Naive B cell (primary cell): ENCODE measurements at regions not wholly inside any gene's neighbourhood (a gene's known extent, or its start where the extent isn't known, plus 50 kb on each side); places are given as distances from the start of the nearest gene placed in this dataset.

Experiments used
- ATAC-seq, 2 donors: fragments of 150-1000 bp; cut with Tn5 transposase; 2 replicates each; pipeline ENCODE4 v1.10.0; 2021; ENCODE audit warnings: low read depth in 2 of 2, mild to moderate bottlenecking in 2 of 2, moderate library complexity in 2 of 2
- DNase-seq: peaks from one replicate; pipeline ENCODE4 v3.0.0; 2022
- H3K27ac Mint-ChIP-seq, 6 donors: one replicate each; pipeline ENCODE4 v1.8.0; 2020 to 2022; ENCODE audit warnings: mild to moderate bottlenecking in 6 of 6, mixed read lengths in 6 of 6, moderate library complexity in 5 of 6, inconsistent platforms in 2 of 6
- H3K27me3 Mint-ChIP-seq, 3 donors: one replicate each; pipeline ENCODE4 v1.8.0; 2021 to 2022; ENCODE audit warnings: mixed read lengths in 3 of 3, mild to moderate bottlenecking in 1 of 3
- H3K36me3 Mint-ChIP-seq, 2 donors: one replicate each; pipeline ENCODE4 v1.8.0; 2020 to 2022; ENCODE audit warnings: mixed read lengths in 2 of 2, inconsistent platforms in 1 of 2, mild to moderate bottlenecking in 1 of 2
- H3K4me1 Mint-ChIP-seq, 3 donors: one replicate each; pipeline ENCODE4 v1.8.0; 2020 to 2022; ENCODE audit warnings: mixed read lengths in 3 of 3, inconsistent platforms in 1 of 3, mild to moderate bottlenecking in 1 of 3, moderate library complexity in 1 of 3
- H3K4me3 Mint-ChIP-seq, 8 donors: one replicate each; pipeline ENCODE4 v1.8.0; 2020 to 2022; ENCODE audit warnings: mild to moderate bottlenecking in 8 of 8, mixed read lengths in 8 of 8, moderate library complexity in 8 of 8, inconsistent platforms in 2 of 8
- H3K9me3 Mint-ChIP-seq, 7 donors: one replicate each; pipeline ENCODE4 v1.8.0; 2020 to 2022; ENCODE audit warnings: mixed read lengths in 7 of 7, mild to moderate bottlenecking in 5 of 7, inconsistent platforms in 2 of 7, moderate library complexity in 1 of 7

- Mint-ChIP-seq H3K27me3 (peaks cover 9 to 26% (median 24%) of the 10 kb centered on the region in 3 donors), H3K9me3 (peaks cover 0 to 2% (median 0%) of the 10 kb centered on the region in 7 donors), H3K27ac (no peak overlapping the region), H3K36me3 (no peaks in the 10 kb centered on the region), H3K4me3 (no peak overlapping the region), H3K4me1 (no peaks in the 10 kb centered on the region)
- DNase-seq (no peak), ATAC-seq (no peak)
Measured at GRCh38 chr12:13835652-13836051, 145.8 kb downstream of the GRIN2B start.

GRCh38 chr12:13834241-13834640, 147.2 kb downstream of the GRIN2B start:
- H3K27ac Mint-ChIP-seq: no peak overlapping the region
- H3K4me3 Mint-ChIP-seq: no peak overlapping the region
- H3K36me3 Mint-ChIP-seq: no peaks in the 10 kb centered on the region
- peaks cover 0 to 2% (median 0%) of the 10 kb centered on the region in 7 donors for H3K9me3 Mint-ChIP-seq
- no peaks in the 10 kb centered on the region for H3K4me1 Mint-ChIP-seq
- peaks cover 13 to 26% (median 25%) of the 10 kb centered on the region in 3 donors for H3K27me3 Mint-ChIP-seq
- DNase-seq (no peak), ATAC-seq (no peak)

- H3K27ac Mint-ChIP-seq: no peak overlapping the region
- ATAC-seq (no peak), DNase-seq (no peak)
- no peaks in the 10 kb centered on the region for H3K4me1 Mint-ChIP-seq
- no peaks in the 10 kb centered on the region for H3K36me3 Mint-ChIP-seq
- H3K9me3 Mint-ChIP-seq: no peaks in the 10 kb centered on the region
- peaks cover 12 to 28% (median 15%) of the 10 kb centered on the region in 3 donors for H3K27me3 Mint-ChIP-seq
- no peak overlapping the region for H3K4me3 Mint-ChIP-seq
Measured at GRCh38 chr12:13817131-13817530, 164.3 kb downstream of the GRIN2B start.

- no peak overlapping the region for H3K27ac Mint-ChIP-seq
- no peaks in the 10 kb centered on the region for H3K4me1 Mint-ChIP-seq
- no peak overlapping the region for H3K4me3 Mint-ChIP-seq
- ATAC-seq (no peak), DNase-seq (no peak)
- peaks cover 12 to 32% (median 15%) of the 10 kb centered on the region in 3 donors for H3K27me3 Mint-ChIP-seq
- H3K9me3 Mint-ChIP-seq: no peaks in the 10 kb centered on the region
- no peaks in the 10 kb centered on the region for H3K36me3 Mint-ChIP-seq
Measured at GRCh38 chr12:13816394-13816793, 165.0 kb downstream of the GRIN2B start.

GRCh38 chr12:13812168-13812567, 169.2 kb downstream of the GRIN2B start:
- Mint-ChIP-seq H3K4me1 (no peaks in the 10 kb centered on the region), H3K27me3 (peaks cover 11 to 48% (median 23%) of the 10 kb centered on the region in 3 donors), H3K9me3 (peaks cover 0 to 2% (median 0%) of the 10 kb centered on the region in 7 donors), H3K36me3 (no peaks in the 10 kb centered on the region), H3K4me3 (no peak overlapping the region), H3K27ac (no peak overlapping the region)
- DNase-seq (no peak), ATAC-seq (no peak)

- no peak overlapping the region for H3K27ac Mint-ChIP-seq
- DNase-seq (no peak), ATAC-seq (no peak)
- no peaks in the 10 kb centered on the region for H3K4me1 Mint-ChIP-seq
- peaks cover 20 to 51% (median 29%) of the 10 kb centered on the region in 3 donors for H3K27me3 Mint-ChIP-seq
- peaks cover 0 to 4% (median 0%) of the 10 kb centered on the region in 7 donors for H3K9me3 Mint-ChIP-seq
- H3K4me3 Mint-ChIP-seq: no peak overlapping the region
- no peaks in the 10 kb centered on the region for H3K36me3 Mint-ChIP-seq
Measured at GRCh38 chr12:13811061-13811460, 170.3 kb downstream of the GRIN2B start.

GRCh38 chr12:13805041-13805440, 176.4 kb downstream of the GRIN2B start:
- Mint-ChIP-seq H3K4me3 (no peak overlapping the region), H3K27me3 (peaks cover 22 to 36% (median 27%) of the 10 kb centered on the region in 3 donors), H3K4me1 (no peaks in the 10 kb centered on the region), H3K36me3 (no peaks in the 10 kb centered on the region), H3K27ac (no peak overlapping the region), H3K9me3 (peaks cover 0 to 6% (median 0%) of the 10 kb centered on the region in 7 donors)
- no peak for DNase-seq
- ATAC-seq: no peak

- H3K36me3 Mint-ChIP-seq: no peaks in the 10 kb centered on the region
- ATAC-seq: no peak
- H3K4me1 Mint-ChIP-seq: no peaks in the 10 kb centered on the region
- DNase-seq: no peak
- peaks cover 0 to 6% (median 0%) of the 10 kb centered on the region in 7 donors for H3K9me3 Mint-ChIP-seq
- H3K27ac Mint-ChIP-seq: no peak overlapping the region
- peaks cover 14 to 28% (median 23%) of the 10 kb centered on the region in 3 donors for H3K27me3 Mint-ChIP-seq
- no peak overlapping the region for H3K4me3 Mint-ChIP-seq
Measured at GRCh38 chr12:13801543-13801942, 179.9 kb downstream of the GRIN2B start.

GRCh38 chr12:13799574-13799973, 181.8 kb downstream of the GRIN2B start:
- peaks cover 6 to 18% (median 17%) of the 10 kb centered on the region in 3 donors for H3K27me3 Mint-ChIP-seq
- H3K9me3 Mint-ChIP-seq: peaks cover 0 to 10% (median 3%) of the 10 kb centered on the region in 7 donors
- no peaks in the 10 kb centered on the region for H3K36me3 Mint-ChIP-seq
- ATAC-seq: no peak
- no peak overlapping the region for H3K4me3 Mint-ChIP-seq
- no peak for DNase-seq
- peak overlapping the region in 1 of 6 donors; percentile 24 for H3K27ac Mint-ChIP-seq
- no peaks in the 10 kb centered on the region for H3K4me1 Mint-ChIP-seq

GRCh38 chr12:13798162-13798561, 183.2 kb downstream of the GRIN2B start:
- Mint-ChIP-seq H3K36me3 (no peaks in the 10 kb centered on the region), H3K27me3 (peaks cover 6 to 18% (median 10%) of the 10 kb centered on the region in 3 donors), H3K4me1 (no peaks in the 10 kb centered on the region), H3K4me3 (no peak overlapping the region), H3K27ac (no peak overlapping the region), H3K9me3 (peaks cover 0 to 10% (median 5%) of the 10 kb centered on the region in 7 donors)
- DNase-seq (no peak), ATAC-seq (no peak)

- ATAC-seq: no peak
- H3K27ac Mint-ChIP-seq: no peak overlapping the region
- peaks cover 0 to 6% (median 5%) of the 10 kb centered on the region in 3 donors for H3K27me3 Mint-ChIP-seq
- DNase-seq: no peak
- H3K4me3 Mint-ChIP-seq: no peak overlapping the region
- H3K4me1 Mint-ChIP-seq: peaks cover 11 to 14% (median 13%) of the 10 kb centered on the region in 3 donors
- H3K36me3 Mint-ChIP-seq: no peaks in the 10 kb centered on the region
- H3K9me3 Mint-ChIP-seq: peaks cover 0 to 10% (median 6%) of the 10 kb centered on the region in 7 donors
Measured at GRCh38 chr12:13794706-13795105, 186.7 kb downstream of the GRIN2B start.

GRCh38 chr12:13790317-13790716, 191.1 kb downstream of the GRIN2B start:
- Mint-ChIP-seq H3K27me3 (peaks cover 3 to 4% (median 4%) of the 10 kb centered on the region in 3 donors), H3K36me3 (no peaks in the 10 kb centered on the region), H3K4me1 (peaks cover 11 to 19% (median 14%) of the 10 kb centered on the region in 3 donors), H3K9me3 (peaks cover 0 to 6% (median 1%) of the 10 kb centered on the region in 7 donors), H3K4me3 (peak overlapping the region in 2 of 8 donors; percentile 21 to 74), H3K27ac (peak overlapping the region in 2 of 6 donors; percentile 28 to 67)
- peak; percentile 20 for DNase-seq
- peak; percentile 63 to 71 for ATAC-seq

GRCh38 chr12:13788626-13789025, 192.8 kb downstream of the GRIN2B start:
- Mint-ChIP-seq H3K36me3 (no peaks in the 10 kb centered on the region), H3K27me3 (peaks cover 8 to 11% (median 8%) of the 10 kb centered on the region in 3 donors), H3K4me3 (no peak overlapping the region), H3K4me1 (peaks cover 11 to 19% (median 14%) of the 10 kb centered on the region in 3 donors), H3K9me3 (peaks cover 0 to 2% (median 0%) of the 10 kb centered on the region in 7 donors), H3K27ac (peak overlapping the region in 1 of 6 donors; percentile 5)
- DNase-seq (no peak), ATAC-seq (peak in 1 of 2 donors; percentile 58)

- no peaks in the 10 kb centered on the region for H3K9me3 Mint-ChIP-seq
- no peak overlapping the region for H3K4me3 Mint-ChIP-seq
- peaks cover 17 to 29% (median 24%) of the 10 kb centered on the region in 3 donors for H3K27me3 Mint-ChIP-seq
- ATAC-seq (no peak), DNase-seq (no peak)
- H3K36me3 Mint-ChIP-seq: no peaks in the 10 kb centered on the region
- peaks cover 11 to 19% (median 14%) of the 10 kb centered on the region in 3 donors for H3K4me1 Mint-ChIP-seq
- no peak overlapping the region for H3K27ac Mint-ChIP-seq
Measured at GRCh38 chr12:13786646-13787045, 194.8 kb downstream of the GRIN2B start.
